Neural cell (in vitro differentiated cells): ENCODE measurements at regions not wholly inside any gene's neighbourhood (a gene's known extent, or its start where the extent isn't known, plus 50 kb on each side); places are given as distances from the start of the nearest gene placed in this dataset.
A peak's percentile ranks its signal among the peaks of the same experiment; 100 is the strongest.

Experiments
- H2AFZ ChIP-seq: fragments of 200-600, 300-800 bp; sonication (generic), shearing (Covaris generic); 2 replicates; pipeline ENCODE4 v1.6.0; 2014; ENCODE audit warnings: low read depth, mild to moderate bottlenecking, antibody characterized with exemption, low read length, moderate library complexity
- H3F3A ChIP-seq: fragments of 200-600 bp; shearing (Covaris generic); 2 replicates; pipeline ENCODE4 v1.6.1; 2016; ENCODE audit warnings: mild to moderate bottlenecking, moderate library complexity, mixed read lengths, antibody characterized with exemption, low read length; ENCODE audit not compliant: insufficient read depth, poor library complexity, severe bottlenecking
- H3K27ac ChIP-seq: fragments of 200-600, 300-800 bp; sonication (generic), shearing (Covaris generic); 2 replicates; pipeline ENCODE4 v1.5.1; 2014; ENCODE audit warnings: mild to moderate bottlenecking, low read length, moderate library complexity
- H3K27me3 ChIP-seq: fragments of 300-800, 200-600 bp; sonication (generic), shearing (Covaris generic); 2 replicates; pipeline ENCODE4 v1.6.0; 2014; ENCODE audit warnings: mild to moderate bottlenecking, low read depth, low read length, moderate library complexity; ENCODE audit not compliant: insufficient read depth
- H3K36me3 ChIP-seq: fragments of 300-800, 200-600 bp; sonication (generic), shearing (Covaris generic); 2 replicates; pipeline ENCODE4 v1.5.1; 2014; ENCODE audit warnings: mild to moderate bottlenecking, antibody characterized with exemption, low read length, moderate library complexity; ENCODE audit not compliant: insufficient read depth
- H3K4me2 ChIP-seq: fragments of 300-800, 200-600 bp; sonication (generic), shearing (Covaris generic); 2 replicates; pipeline ENCODE4 v1.6.0; 2014; ENCODE audit warnings: mild to moderate bottlenecking, low read length
- H3K4me3 ChIP-seq: fragments of 300-800, 200-600 bp; sonication (generic), shearing (Covaris generic); 2 replicates; pipeline ENCODE4 v1.5.1; 2014; ENCODE audit warnings: mild to moderate bottlenecking, low read length, moderate library complexity
- H3K79me2 ChIP-seq: fragments of 200-600 bp; shearing (Covaris generic); replicated peaks from 2 replicates; pipeline ENCODE4 v1.6.0; 2014; ENCODE audit warnings: mild to moderate bottlenecking, low read length, moderate library complexity; ENCODE audit not compliant: insufficient read depth
- H3K9ac ChIP-seq: fragments of 300-800, 200-600 bp; sonication (generic), shearing (Covaris generic); 2 replicates; pipeline ENCODE4 v1.6.1; 2016; ENCODE audit warnings: mild to moderate bottlenecking, low read length, mixed read lengths
- H3K9me2 ChIP-seq: fragments of 200-600 bp; shearing (Covaris generic); 2 replicates; pipeline ENCODE4 v1.6.1; 2016; ENCODE audit warnings: mild to moderate bottlenecking, low read length, mixed read lengths; ENCODE audit not compliant: insufficient read depth
- H3K9me3 ChIP-seq: fragments of 200-600, 300-800 bp; sonication (generic), shearing (Covaris generic); 2 replicates; pipeline ENCODE4 v1.6.1; 2016; ENCODE audit warnings: mild to moderate bottlenecking, mixed run types, low read length, moderate library complexity, mixed read lengths
- H4K20me1 ChIP-seq: fragments of 200-600 bp; shearing (Covaris generic); 2 replicates; pipeline ENCODE4 v1.6.1; 2016; ENCODE audit warnings: mild to moderate bottlenecking, mixed run types; ENCODE audit not compliant: insufficient read depth
- EZH2 ChIP-seq: fragments of 200-600, 300-800 bp; shearing (Covaris generic), sonication (generic); IDR thresholded peaks from 2 replicates; pipeline ENCODE4 v1.6.1; 2014; ENCODE audit warnings: antibody characterized with exemption, low read length, borderline replicate concordance, mild to moderate bottlenecking; ENCODE audit not compliant: insufficient read depth, poor library complexity, severe bottlenecking
- MXI1 ChIP-seq: fragments of 450-650 bp; conservative IDR thresholded peaks from 2 replicates; pipeline ENCODE4 v1.6.1; 2014; ENCODE audit warnings: antibody characterized with exemption, mild to moderate bottlenecking; ENCODE audit not compliant: poor library complexity, severe bottlenecking
- RAD21 ChIP-seq: fragments of 450-650 bp; conservative IDR thresholded peaks from 2 replicates; pipeline ENCODE4 v1.6.1; 2014; ENCODE audit warnings: antibody characterized with exemption, mild to moderate bottlenecking, moderate library complexity
- SMC3 ChIP-seq: fragments of 450-650 bp; conservative IDR thresholded peaks from 2 replicates; pipeline ENCODE4 v1.6.1; 2014; ENCODE audit warnings: antibody characterized with exemption, mild to moderate bottlenecking, moderate library complexity; ENCODE audit not compliant: poor library complexity
- TAF1 ChIP-seq: IDR thresholded peaks from 2 replicates; pipeline ENCODE4 v1.6.1; 2012; ENCODE audit warnings: low read depth
- TF ChIP-seq, protein P1 (sequence below): fragments of 450-650 bp; IDR thresholded peaks from 2 replicates; pipeline ENCODE4 v1.5.1; 2014; ENCODE audit warnings: antibody characterized with exemption, mild to moderate bottlenecking, moderate library complexity; ENCODE audit not compliant: poor library complexity, severe bottlenecking
- TF ChIP-seq, protein P2 (sequence below): IDR thresholded peaks from 2 replicates; pipeline ENCODE4 v1.6.1; 2012; ENCODE audit warnings: borderline replicate concordance

DNA sequence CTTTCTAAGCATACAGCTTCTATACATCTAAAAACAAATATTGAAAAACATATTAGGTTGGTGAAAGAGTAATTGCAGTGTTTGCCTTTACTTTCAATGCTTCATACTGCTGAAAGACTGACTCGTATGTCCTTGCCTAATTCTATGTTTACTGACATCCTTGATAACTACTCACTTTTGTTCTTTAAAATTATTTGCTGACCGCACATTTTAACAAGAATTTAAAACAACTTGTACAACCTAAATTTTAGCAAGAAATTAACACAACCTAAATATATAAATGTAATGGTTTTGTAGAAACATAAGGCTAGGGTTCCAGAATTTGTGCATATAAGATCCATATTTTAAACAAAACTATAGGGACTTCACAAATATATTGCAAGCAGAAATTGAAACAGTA, 640.2 kb upstream of the MMS22L start:
- no peak overlapping the region for H3K27ac ChIP-seq
- H3K9me2 ChIP-seq, result peaks cover 3% of the 10 kb centered on the region
- H3K79me2 ChIP-seq, result no peaks in the 10 kb centered on the region
- no peak overlapping the region for H3K4me2 ChIP-seq
- no peaks in the 10 kb centered on the region for H4K20me1 ChIP-seq
- H3K9me3 ChIP-seq, result no peaks in the 10 kb centered on the region
- no peak overlapping the region for H3K4me3 ChIP-seq
- no peak overlapping the region for H3K9ac ChIP-seq
- H3K27me3 ChIP-seq, result no peaks in the 10 kb centered on the region
- H3F3A ChIP-seq, result no peaks in the 10 kb centered on the region
- H2AFZ ChIP-seq, result no peak overlapping the region
- H3K36me3 ChIP-seq, result no peaks in the 10 kb centered on the region
- TF ChIP-seq EZH2 (no peak), TAF1 (no peak), MXI1 (no peak), SMC3 (no peak), RAD21 (no peak)
- TF ChIP-seq, protein P1, sequence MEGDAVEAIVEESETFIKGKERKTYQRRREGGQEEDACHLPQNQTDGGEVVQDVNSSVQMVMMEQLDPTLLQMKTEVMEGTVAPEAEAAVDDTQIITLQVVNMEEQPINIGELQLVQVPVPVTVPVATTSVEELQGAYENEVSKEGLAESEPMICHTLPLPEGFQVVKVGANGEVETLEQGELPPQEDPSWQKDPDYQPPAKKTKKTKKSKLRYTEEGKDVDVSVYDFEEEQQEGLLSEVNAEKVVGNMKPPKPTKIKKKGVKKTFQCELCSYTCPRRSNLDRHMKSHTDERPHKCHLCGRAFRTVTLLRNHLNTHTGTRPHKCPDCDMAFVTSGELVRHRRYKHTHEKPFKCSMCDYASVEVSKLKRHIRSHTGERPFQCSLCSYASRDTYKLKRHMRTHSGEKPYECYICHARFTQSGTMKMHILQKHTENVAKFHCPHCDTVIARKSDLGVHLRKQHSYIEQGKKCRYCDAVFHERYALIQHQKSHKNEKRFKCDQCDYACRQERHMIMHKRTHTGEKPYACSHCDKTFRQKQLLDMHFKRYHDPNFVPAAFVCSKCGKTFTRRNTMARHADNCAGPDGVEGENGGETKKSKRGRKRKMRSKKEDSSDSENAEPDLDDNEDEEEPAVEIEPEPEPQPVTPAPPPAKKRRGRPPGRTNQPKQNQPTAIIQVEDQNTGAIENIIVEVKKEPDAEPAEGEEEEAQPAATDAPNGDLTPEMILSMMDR, result no peak

DNA sequence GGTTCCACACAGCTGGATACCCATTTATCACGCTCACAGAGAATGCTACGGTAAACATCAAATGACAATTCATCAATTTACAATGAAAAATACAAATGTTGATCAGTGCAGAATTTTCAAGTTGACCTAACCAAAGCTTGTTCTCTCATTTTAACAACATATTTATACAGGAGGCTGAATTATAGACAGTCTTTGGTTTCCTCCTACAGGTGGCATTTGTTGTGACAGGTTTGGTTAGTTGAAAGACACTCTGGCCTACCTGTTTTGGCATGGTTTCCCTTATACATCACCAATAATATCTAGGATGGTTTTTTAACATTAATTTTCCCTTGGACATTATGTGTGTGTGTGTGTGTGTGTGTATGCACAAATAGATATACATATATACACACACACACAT, 642.5 kb upstream of the MMS22L start:
- Histone ChIP-seq H2AFZ (no peak overlapping the region), H3K4me2 (no peak overlapping the region), H3K4me3 (no peak overlapping the region), H3K27me3 (no peaks in the 10 kb centered on the region), H3K79me2 (no peaks in the 10 kb centered on the region), H3F3A (no peaks in the 10 kb centered on the region), H3K9me2 (no peaks in the 10 kb centered on the region), H3K36me3 (no peaks in the 10 kb centered on the region), H3K9me3 (no peaks in the 10 kb centered on the region), H3K9ac (no peak overlapping the region), H4K20me1 (no peaks in the 10 kb centered on the region), H3K27ac (no peak overlapping the region)
- TF ChIP-seq RAD21, result peak; percentile 37
- TF ChIP-seq, protein P2, sequence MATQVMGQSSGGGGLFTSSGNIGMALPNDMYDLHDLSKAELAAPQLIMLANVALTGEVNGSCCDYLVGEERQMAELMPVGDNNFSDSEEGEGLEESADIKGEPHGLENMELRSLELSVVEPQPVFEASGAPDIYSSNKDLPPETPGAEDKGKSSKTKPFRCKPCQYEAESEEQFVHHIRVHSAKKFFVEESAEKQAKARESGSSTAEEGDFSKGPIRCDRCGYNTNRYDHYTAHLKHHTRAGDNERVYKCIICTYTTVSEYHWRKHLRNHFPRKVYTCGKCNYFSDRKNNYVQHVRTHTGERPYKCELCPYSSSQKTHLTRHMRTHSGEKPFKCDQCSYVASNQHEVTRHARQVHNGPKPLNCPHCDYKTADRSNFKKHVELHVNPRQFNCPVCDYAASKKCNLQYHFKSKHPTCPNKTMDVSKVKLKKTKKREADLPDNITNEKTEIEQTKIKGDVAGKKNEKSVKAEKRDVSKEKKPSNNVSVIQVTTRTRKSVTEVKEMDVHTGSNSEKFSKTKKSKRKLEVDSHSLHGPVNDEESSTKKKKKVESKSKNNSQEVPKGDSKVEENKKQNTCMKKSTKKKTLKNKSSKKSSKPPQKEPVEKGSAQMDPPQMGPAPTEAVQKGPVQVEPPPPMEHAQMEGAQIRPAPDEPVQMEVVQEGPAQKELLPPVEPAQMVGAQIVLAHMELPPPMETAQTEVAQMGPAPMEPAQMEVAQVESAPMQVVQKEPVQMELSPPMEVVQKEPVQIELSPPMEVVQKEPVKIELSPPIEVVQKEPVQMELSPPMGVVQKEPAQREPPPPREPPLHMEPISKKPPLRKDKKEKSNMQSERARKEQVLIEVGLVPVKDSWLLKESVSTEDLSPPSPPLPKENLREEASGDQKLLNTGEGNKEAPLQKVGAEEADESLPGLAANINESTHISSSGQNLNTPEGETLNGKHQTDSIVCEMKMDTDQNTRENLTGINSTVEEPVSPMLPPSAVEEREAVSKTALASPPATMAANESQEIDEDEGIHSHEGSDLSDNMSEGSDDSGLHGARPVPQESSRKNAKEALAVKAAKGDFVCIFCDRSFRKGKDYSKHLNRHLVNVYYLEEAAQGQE, result no peak
- TF ChIP-seq SMC3, result peak; percentile 19
- TF ChIP-seq, protein P1, result peak; percentile 18
- no peak for TF ChIP-seq MXI1
- TF ChIP-seq EZH2, result no peak
